Activated T-cell treated with anti-CD3 and anti-CD28 coated beads, Interleukin-2, amount 50 U/mL, for 48 hours (primary cell): ENCODE measurements at regions not wholly inside any gene's neighbourhood (a gene's known extent, or its start where the extent isn't known, plus 50 kb on each side); places are given as distances from the start of the nearest gene placed in this dataset.
"Not testable (repeated sequence)": the region's sequence is repeated elsewhere in the genome, so short reads cannot be mapped to it uniquely, and the experiment has no call there.

Source experiments
- DNase-seq, 2 experiments: peaks; one replicate each; pipeline ENCODE4 v3.0.0-alpha.2; 2020

DNA sequence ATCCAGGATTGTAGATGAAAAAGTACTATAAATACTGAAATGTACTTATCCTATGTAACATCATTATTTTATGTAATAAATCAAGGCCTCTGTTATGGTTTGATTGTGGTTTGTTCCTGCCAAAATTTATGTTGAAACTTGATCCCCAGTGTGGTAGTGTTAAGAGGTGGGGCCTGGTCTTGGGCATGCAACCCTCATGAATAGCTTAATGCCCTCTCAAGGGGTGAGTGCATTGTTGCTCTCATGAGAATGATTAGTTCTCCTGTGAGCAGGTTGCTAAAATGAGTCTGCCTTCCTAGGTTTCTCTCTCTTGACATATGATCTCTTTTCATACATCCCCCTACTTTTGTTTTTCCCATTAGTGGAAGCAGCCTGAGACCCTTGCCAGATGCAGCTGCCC is 915.4 kb downstream of the TSN start:
- DNase-seq = no peak

- no peak for DNase-seq
Measured at GRCh38 chr2:122680662-122681061, 925.2 kb downstream of the TSN start.

GRCh38 chr2:122681626-122682025 is 926.2 kb downstream of the TSN start:
- DNase-seq = no peak

DNA sequence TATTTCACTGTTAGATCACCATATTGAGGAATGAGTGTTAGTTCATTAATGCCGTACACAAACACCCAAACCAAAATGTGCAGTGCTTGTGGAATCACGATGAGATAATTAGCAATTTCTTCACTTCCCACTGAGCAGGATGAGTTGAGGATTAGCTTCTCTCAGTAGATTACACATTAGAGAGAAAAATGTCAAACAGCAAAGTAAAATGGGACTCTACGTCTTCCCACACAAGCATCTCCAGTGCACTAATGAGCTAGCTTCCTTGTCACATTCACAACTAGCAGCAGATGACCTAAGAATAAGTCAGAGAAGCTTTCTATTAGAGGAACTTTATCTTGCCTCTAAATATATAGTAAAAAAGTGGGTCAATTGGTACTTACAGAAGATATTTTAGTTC is 926.9 kb downstream of the TSN start:
- no peak for DNase-seq

DNA sequence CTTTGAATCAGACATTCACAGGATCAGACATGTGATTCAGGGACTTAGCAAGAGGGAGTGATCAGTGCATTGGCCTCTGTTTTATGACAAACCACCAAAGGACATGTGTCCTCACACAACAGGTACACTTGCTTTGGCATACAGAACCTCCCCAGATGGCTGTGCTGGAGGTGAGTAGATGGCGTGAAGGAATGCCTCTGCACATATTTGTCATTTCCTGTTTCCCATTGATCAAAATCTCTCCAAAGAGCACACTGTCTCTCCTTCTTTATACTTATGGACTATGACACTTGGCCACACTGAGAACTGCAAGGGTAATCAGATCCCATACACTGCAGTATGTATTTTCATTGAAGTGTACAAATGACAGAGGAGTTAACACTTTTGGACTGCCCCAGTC is 927.6 kb downstream of the TSN start:
- no peak for DNase-seq

- DNase-seq = no peak
Measured at GRCh38 chr2:122692400-122693083, 937.1 kb downstream of the TSN start.

DNA sequence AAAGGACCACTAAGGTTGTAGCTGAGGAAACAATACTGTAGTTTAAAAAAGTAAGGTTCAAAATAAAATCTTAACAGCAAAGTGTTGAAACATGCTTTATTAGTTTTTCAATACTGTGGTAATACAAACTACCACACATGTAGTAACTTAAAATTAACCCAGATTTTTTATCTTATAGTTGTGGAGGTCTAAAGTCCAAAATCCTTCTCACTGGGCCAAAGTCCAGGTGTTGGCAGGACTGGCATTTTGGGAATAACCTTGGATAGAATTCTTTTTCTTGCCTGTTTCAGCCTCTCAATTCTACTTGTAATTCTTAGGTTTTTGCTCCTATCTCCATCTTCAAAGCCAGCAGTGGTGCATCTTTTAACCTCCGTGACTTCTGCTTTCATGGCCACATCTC is 942.0 kb downstream of the TSN start:
- no peak for DNase-seq

- no peak for DNase-seq
Measured at GRCh38 chr2:122703676-122704075, 948.2 kb downstream of the TSN start.

DNA sequence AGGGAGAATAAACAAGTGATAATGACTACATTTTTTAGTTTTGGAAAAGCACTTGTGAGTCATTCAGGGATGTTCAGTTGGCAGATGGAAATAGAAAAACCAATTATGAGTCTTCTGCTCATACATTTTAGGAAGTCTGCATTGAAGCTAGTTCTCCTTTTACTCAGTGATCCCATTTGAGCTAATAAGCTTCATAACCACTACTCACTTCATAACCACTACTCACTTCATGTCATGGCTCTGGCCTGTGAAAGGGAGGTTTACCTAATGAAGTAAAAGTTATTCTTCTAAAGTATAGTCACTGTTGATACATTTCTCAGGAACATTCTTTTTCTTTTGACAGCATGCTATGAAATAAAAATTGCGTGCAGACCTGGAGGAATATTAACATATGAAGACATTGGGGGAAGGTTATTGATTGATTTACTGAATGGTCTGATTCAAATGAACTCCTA is 948.7 kb downstream of the TSN start:
- DNase-seq = no peak

DNA sequence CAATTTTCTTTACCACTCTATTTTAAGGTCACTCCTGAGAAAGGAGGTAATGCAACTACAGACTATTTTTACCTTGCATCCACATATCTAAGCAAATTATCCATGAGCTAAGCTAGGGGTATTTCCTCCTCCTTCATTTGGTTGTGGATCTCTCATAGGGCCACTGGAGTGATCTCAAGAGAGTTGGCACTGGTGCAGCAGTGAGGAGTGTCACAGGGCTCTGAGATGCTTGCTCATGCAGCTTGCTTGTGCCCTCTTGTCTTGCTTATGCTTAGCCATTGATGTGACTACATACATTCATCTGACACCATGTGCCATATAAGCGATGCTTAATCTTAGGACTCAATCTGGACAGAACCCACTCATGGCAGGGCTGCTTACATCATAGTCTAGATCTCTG is 950.3 kb downstream of the TSN start:
- no peak for DNase-seq

DNA sequence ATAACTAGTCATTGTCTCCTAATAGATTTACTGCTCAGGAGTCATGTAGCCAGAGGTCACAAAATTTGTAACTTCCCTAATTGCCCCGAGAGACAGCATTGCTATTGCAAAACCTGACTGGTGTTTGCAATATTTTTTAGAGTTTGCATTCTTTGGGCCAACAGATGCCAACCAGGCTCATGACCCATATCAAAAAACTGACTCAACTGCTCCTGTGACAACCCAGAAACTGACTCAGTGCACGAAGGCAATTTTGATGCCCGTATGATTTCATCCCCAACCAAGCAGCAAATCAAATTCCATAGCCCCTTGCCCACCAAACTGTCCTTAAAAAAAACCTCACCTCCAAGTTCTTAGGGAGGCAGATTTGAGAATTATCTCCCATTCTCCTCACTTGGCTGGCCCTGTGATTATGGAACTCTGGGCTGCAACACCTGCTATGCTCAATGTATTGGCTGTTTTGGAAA is 951.3 kb downstream of the TSN start:
- no peak for DNase-seq

DNA sequence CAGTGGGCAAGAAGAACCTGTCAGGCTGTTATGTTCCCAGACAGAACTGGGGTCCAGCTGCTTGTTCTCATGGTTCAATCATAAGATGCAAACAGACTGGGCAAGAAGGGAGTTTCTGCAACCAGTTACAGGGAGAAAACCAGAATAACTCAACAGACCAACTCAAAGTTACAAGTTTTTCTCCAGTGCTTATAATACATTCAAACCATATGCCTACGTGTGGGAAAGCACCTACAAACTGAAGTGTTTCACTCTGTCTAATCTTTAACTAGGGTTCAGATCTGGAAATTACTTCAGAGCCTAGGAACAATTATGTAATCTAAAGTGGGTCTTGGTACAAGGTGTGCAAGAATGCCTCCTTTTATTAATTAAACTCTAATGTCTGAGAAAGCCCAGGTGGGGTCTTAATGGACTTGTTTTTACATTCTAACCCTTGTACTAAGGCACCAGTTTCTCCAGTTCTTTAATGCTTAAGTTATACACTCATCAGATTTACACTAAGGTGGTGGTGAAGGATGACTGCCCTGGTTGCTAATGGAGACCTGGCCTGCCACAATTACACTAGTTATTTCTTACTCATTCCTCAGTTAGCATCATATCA is 951.9 kb downstream of the TSN start:
- DNase-seq = no peak

DNA sequence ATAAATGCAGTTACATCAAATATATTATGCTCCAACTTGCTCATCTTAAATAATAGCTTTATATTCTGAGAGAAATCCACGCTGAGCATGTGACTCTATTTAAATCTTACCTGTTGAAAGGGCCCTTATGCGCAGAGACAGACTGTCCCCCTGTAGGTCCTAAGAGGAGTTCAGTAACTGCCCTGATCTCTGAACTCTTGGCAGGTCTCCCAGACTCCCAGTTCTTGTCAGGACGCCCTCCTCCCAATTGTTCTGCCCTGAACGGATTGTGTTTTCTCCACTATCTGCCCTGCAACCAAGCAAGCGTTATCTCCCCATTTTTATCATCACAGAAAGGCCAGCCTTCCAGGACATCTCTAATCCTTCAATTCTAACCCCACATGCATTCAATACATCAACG is 954.6 kb downstream of the TSN start:
- DNase-seq = no peak

GRCh38 chr2:122713800-122714199 is 958.3 kb downstream of the TSN start:
- DNase-seq = no peak

- DNase-seq = not testable (repeated sequence)
Measured at GRCh38 chr2:122720822-122721221, 965.4 kb downstream of the TSN start.

DNA sequence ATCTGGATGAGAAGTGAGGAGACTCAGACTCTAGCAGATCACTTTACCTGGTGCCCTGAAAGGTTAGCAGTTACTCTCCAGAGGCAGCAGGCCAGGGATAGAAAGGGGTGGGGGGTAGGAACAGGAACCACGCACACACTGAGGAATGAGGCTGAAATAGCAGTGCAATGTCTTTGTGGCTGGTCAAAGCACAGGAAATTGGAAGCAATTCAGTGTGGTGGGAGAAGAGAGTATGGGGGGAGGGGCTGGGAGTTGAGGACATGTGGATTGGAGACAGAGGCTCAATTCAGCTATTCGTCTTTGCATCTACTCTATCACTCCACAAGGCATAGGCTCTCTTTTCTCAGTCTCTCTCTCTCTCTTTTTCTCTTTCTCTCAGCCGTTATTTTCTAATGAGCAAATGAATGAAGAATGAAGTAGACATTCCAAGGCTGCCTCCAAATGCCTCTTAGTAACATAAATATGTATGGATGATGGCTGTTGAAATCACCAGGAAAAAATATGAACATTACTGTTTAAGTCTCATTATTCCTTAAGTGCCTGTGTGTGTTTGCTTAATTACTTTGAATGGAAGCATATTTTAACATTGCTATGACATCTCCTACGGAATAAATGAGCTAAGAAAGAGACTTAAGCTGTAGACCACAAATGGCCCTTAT is 979.4 kb downstream of the TSN start:
- DNase-seq = no peak

DNA sequence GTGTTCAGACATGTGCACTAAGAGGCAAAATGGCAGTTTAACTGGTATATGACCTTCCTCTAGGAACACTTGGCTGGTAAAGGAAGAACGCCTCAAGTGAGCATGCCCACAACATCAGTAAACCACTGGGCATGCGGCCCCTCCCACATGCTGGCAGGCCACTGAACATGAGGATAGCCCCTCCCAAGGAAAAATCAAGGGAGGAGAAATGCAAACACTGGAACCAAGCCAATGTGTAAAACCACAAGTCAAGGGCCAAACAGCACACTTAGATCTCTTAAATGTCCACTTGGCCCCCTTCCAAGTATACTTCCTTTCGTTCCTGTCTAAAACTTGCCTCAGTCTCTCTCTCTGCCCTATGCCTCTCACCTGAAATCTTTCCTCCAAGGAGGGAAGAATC is 980.8 kb downstream of the TSN start:
- no peak for DNase-seq

DNA sequence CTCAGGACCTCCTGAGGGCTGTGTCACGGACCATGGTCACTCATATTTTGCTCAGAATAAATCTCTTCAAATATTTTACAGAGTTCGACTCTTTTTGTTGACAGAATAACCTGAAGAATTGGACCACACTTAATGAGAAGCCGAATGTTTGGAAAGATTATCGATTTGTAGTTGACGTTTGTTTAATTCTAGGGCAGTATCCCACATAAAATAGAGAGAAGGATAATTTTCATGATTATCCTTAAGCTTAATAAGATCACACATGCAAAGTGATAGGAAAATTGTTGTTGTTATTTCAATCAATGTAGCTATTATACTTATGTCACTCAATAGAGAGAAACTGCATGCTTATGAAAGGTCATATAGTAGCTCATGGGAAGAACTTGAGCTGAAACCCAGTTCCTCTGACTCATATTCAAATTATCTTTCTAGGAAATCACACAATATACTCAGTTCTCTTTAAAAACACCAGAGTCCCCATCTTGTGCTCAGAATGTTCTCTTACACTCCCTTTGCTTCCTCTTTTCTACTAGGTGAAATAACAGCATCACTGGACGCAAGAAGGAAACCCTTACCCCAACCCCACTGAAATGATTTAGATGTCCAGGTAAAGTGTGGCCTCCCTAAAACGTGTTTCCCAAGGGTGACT is 982.1 kb downstream of the TSN start:
- no peak for DNase-seq

DNA sequence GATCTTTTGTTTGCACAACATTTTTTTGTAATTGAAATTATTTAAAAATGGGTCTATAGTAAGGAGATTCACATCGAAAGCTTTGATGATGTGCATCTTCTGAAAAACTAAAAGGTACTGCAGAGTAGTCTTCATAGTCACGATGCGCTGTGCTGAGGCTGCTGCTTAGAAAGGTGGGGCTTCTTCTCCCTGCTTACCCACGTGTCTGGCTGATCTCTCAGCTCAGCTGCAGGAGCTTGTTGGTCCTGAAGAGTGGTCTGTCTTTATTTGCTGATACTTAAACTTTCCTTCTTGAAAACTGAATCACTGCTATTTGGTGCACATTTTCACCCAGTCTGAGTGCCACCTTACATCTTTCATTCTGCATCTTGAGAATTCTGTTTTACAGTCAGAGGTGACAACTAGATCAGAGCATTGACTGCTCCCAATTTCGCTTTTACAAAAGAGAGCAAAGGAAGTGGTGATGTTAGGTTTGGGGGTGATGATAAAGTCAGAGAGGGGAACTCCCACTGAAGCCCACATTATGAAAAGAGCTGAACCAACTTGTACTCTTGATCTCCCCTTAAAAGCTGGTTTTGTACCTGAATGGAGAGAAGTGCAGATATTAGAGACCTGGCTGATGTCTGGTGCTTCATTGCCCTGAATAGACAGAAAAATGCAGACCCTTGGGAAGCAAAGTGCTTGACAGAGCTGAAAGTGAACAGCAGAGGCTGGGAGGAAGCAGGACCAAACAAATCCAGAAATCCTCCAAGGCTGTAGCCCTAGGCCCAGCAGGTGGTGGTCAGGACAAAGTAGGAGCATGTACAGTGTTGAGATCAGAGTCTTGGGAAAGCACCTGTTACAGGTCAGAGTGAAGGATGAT is 984.5 kb downstream of the TSN start:
- DNase-seq = no peak

GRCh38 chr2:122740594-122740948 is 985.1 kb downstream of the TSN start:
- no peak for DNase-seq

- no peak for DNase-seq
Measured at GRCh38 chr2:122741403-122741802, 986.0 kb downstream of the TSN start.

GRCh38 chr2:122743021-122743675 is 987.7 kb downstream of the TSN start:
- no peak for DNase-seq
